D721Med (cell line): ENCODE measurements at regions not wholly inside any gene's neighbourhood (a gene's known extent, or its start where the extent isn't known, plus 50 kb on each side); places are given as distances from the start of the nearest gene placed in this dataset.

Source experiments
- DNase-seq: peaks from one replicate; pipeline ENCODE4 v3.0.0; 2011; ENCODE audit warnings: low spot score; ENCODE audit not compliant: insufficient read length
- FAIRE-seq: peaks from 2 replicates; lab custom pipeline; 2011; peaks lifted over from hg19 to GRCh38; lab: Jason Lieb, UNC
- CTCF ChIP-seq: IDR thresholded peaks from 2 replicates; pipeline ENCODE4 v1.5.1; 2012; ENCODE audit warnings: mild to moderate bottlenecking, control low read depth; ENCODE audit not compliant: insufficient read depth; ENCODE audit errors: missing control alignments

GRCh38 chr10:8456386-8456785 lies 401.9 kb downstream of the GATA3 start:
- no peak for TF ChIP-seq CTCF
- FAIRE-seq (no peak), DNase-seq (no peak)

- FAIRE-seq (no peak), DNase-seq (no peak)
- no peak for TF ChIP-seq CTCF
These were observed 406.1 kb downstream of the GATA3 start for GRCh38 chr10:8460626-8461025.

- no peak for DNase-seq
- no peak for FAIRE-seq
- no peak for TF ChIP-seq CTCF
These were observed 408.1 kb downstream of the GATA3 start for GRCh38 chr10:8462565-8462964.

- DNase-seq (no peak), FAIRE-seq (no peak)
- no peak for TF ChIP-seq CTCF
These were observed 409.4 kb downstream of the GATA3 start for GRCh38 chr10:8463853-8464252.

- no peak for FAIRE-seq
These were observed 414.0 kb downstream of the GATA3 start for GRCh38 chr10:8468477-8468876.

GRCh38 chr10:8473205-8473604 lies 418.7 kb downstream of the GATA3 start:
- no peak for TF ChIP-seq CTCF
- no peak for DNase-seq
- no peak for FAIRE-seq

More at GRCh38 chr10:8468477-8468876, 414.0 kb downstream of the GATA3 start:
- no peak for TF ChIP-seq CTCF
- DNase-seq = no peak

GRCh38 chr10:8477300-8477699 lies 422.8 kb downstream of the GATA3 start:
- FAIRE-seq (no peak), DNase-seq (no peak)
- TF ChIP-seq CTCF = no peak
